HG03469 (cell line): ENCODE measurements at regions not wholly inside any gene's neighbourhood (a gene's known extent, or its start where the extent isn't known, plus 50 kb on each side); places are given as distances from the start of the nearest gene placed in this dataset.
"Not testable (repeated sequence)": the region's sequence is repeated elsewhere in the genome, so short reads cannot be mapped to it uniquely, and the experiment has no call there.

Source experiments
- ATAC-seq: cut with Tn5 transposase; IDR thresholded peaks from one replicate; pipeline ENCODE4 v1.9.1; 2021; ENCODE audit warnings: mild to moderate bottlenecking, moderate library complexity, moderate number of reproducible peaks; ENCODE audit not compliant: unreplicated experiment

- ATAC-seq: not testable (repeated sequence)
Observed at GRCh38 chr16:29261427-29262248, 144.9 kb downstream of the NPIPB11 start.

- not testable (repeated sequence) for ATAC-seq
Observed at GRCh38 chr16:29260683-29261426, 145.7 kb downstream of the NPIPB11 start.

- ATAC-seq: not testable (repeated sequence)
Observed at GRCh38 chr16:29259635-29260457, 146.7 kb downstream of the NPIPB11 start.

GRCh38 chr16:29258946-29259634, 147.4 kb downstream of the NPIPB11 start:
- ATAC-seq: not testable (repeated sequence)

GRCh38 chr16:29257419-29258336, 148.8 kb downstream of the NPIPB11 start:
- not testable (repeated sequence) for ATAC-seq

- no peak for ATAC-seq
Observed at GRCh38 chr16:29256501-29256981, 150.0 kb downstream of the NPIPB11 start.

- not testable (repeated sequence) for ATAC-seq
Observed at GRCh38 chr16:29255957-29256356, 150.6 kb downstream of the NPIPB11 start.

- not testable (repeated sequence) for ATAC-seq
Observed at GRCh38 chr16:29255496-29255796, 151.1 kb downstream of the NPIPB11 start.

GRCh38 chr16:29254676-29255495, 151.6 kb downstream of the NPIPB11 start:
- no peak for ATAC-seq

GRCh38 chr16:29253716-29254590, 152.6 kb downstream of the NPIPB11 start:
- ATAC-seq: not testable (repeated sequence)

GRCh38 chr16:29253066-29253590, 153.4 kb downstream of the NPIPB11 start:
- not testable (repeated sequence) for ATAC-seq

- ATAC-seq: not testable (repeated sequence)
Observed at GRCh38 chr16:29252311-29252710, 154.2 kb downstream of the NPIPB11 start.

GRCh38 chr16:29251571-29252011, 154.9 kb downstream of the NPIPB11 start:
- ATAC-seq: not testable (repeated sequence)

GRCh38 chr16:29250923-29251434, 155.5 kb downstream of the NPIPB11 start:
- ATAC-seq: not testable (repeated sequence)

- ATAC-seq: not testable (repeated sequence)
Observed at GRCh38 chr16:29250469-29250868, 156.0 kb downstream of the NPIPB11 start.

- not testable (repeated sequence) for ATAC-seq
Observed at GRCh38 chr16:29248940-29249318, 157.6 kb downstream of the NPIPB11 start.
